ENCODE measurements at regions not wholly inside any gene's neighbourhood (a gene's known extent, or its start where the extent isn't known, plus 50 kb on each side); places are given as distances from the start of the nearest gene placed in this dataset.

DNA sequence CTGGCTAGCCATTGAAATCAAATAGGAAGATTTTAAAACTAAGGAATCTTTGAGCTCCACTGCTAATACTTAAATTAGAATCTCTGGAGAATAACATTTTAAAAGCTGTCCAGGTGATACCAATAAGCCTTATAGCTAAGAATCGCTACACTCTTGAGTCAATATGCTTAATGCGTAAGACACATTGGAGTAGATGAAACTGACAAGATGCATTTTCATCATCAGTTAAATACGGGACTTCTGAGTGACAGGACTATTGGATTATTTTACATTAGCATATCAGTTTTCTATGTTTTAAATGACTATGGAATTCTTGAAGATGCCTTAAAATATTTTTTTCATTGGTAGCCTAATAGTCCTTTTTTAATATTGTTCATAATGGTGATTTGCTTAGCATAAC is 80.2 kb downstream of the ATOH1 start:
- H3K79me2 ChIP-seq (ENCODE audit: insufficient read depth, low read length) = no peaks in the 10 kb centered on the region
- H3K36me3 Mint-ChIP-seq (ENCODE audit: low read depth, unreplicated experiment) = no peaks in the 10 kb centered on the region
- no peaks in the 10 kb centered on the region for H3K36me3 ChIP-seq (ENCODE audit: insufficient read depth, low read length)
- H3K4me2 ChIP-seq (ENCODE audit: low read length) = no peak overlapping the region
- TF ChIP-seq EZH2 (IDR thresholded peaks at IDR 0.05; ENCODE audit: insufficient read depth, low read length) = no peak
- TF ChIP-seq, protein P1, sequence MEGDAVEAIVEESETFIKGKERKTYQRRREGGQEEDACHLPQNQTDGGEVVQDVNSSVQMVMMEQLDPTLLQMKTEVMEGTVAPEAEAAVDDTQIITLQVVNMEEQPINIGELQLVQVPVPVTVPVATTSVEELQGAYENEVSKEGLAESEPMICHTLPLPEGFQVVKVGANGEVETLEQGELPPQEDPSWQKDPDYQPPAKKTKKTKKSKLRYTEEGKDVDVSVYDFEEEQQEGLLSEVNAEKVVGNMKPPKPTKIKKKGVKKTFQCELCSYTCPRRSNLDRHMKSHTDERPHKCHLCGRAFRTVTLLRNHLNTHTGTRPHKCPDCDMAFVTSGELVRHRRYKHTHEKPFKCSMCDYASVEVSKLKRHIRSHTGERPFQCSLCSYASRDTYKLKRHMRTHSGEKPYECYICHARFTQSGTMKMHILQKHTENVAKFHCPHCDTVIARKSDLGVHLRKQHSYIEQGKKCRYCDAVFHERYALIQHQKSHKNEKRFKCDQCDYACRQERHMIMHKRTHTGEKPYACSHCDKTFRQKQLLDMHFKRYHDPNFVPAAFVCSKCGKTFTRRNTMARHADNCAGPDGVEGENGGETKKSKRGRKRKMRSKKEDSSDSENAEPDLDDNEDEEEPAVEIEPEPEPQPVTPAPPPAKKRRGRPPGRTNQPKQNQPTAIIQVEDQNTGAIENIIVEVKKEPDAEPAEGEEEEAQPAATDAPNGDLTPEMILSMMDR (IDR thresholded peaks at IDR 0.05; ENCODE audit: insufficient read depth, low read depth, low read length) = no peak
- DNase-seq (ENCODE audit: low read depth) = no peak
- H2AFZ ChIP-seq (ENCODE audit: low read depth, low read length) = no peak overlapping the region
- no peaks in the 10 kb centered on the region for H4K20me1 ChIP-seq (ENCODE audit: insufficient read depth, low read length)
- no peak overlapping the region for H3K9ac ChIP-seq (ENCODE audit: low read length)
- H3K27ac Mint-ChIP-seq (ENCODE audit: unreplicated experiment) = no peak overlapping the region
- no peak overlapping the region for H3K4me3 ChIP-seq (ENCODE audit: insufficient read depth, low read depth, low read length)
- no peaks in the 10 kb centered on the region for H3K27me3 ChIP-seq (ENCODE audit: insufficient read depth, low read length)
- no peak for FAIRE-seq
- H3K27ac ChIP-seq (ENCODE audit: low read depth, low read length) = no peak overlapping the region
- no peaks in the 10 kb centered on the region for H3K4me1 ChIP-seq (ENCODE audit: insufficient read depth, low read length)
- no peaks in the 10 kb centered on the region for H3K4me1 Mint-ChIP-seq (ENCODE audit: low read depth, unreplicated experiment)
- no peak overlapping the region for H3K4me3 Mint-ChIP-seq (ENCODE audit: unreplicated experiment)
- H3K9me3 Mint-ChIP-seq (ENCODE audit: unreplicated experiment) = no peaks in the 10 kb centered on the region
- no peaks in the 10 kb centered on the region for H3K9me3 ChIP-seq (ENCODE audit: insufficient read depth, low read depth, low read length)
- no peaks in the 10 kb centered on the region for H3K27me3 Mint-ChIP-seq (ENCODE audit: low read depth, unreplicated experiment)

DNA sequence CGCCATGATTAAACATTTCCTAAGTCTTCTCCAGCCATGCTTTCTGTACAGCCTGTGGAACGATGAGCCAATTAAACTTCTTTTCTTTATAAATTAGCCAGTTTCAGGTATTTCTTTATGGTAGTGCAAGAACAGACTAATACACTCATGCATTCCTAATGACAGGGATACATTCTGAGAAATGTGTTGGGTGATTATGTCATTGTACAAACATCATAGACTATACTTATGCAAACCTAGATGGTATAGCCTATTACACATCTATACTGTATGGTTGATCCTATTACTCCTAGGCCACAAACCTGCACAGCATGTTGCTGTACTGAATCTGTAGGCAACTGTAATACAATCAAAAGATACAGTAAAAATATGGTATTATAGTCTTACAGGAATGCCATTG is 83.1 kb downstream of the ATOH1 start:
- Histone ChIP-seq H2AFZ (ENCODE audit: low read depth, low read length) (no peak overlapping the region), H4K20me1 (ENCODE audit: insufficient read depth, low read length) (no peaks in the 10 kb centered on the region), H3K9me3 (ENCODE audit: insufficient read depth, low read depth, low read length) (no peaks in the 10 kb centered on the region), H3K27ac (ENCODE audit: low read depth, low read length) (no peak overlapping the region), H3K36me3 (ENCODE audit: insufficient read depth, low read length) (no peaks in the 10 kb centered on the region), H3K4me3 (ENCODE audit: insufficient read depth, low read depth, low read length) (no peak overlapping the region), H3K4me2 (ENCODE audit: low read length) (no peak overlapping the region), H3K79me2 (ENCODE audit: insufficient read depth, low read length) (no peaks in the 10 kb centered on the region), H3K27me3 (ENCODE audit: insufficient read depth, low read length) (no peaks in the 10 kb centered on the region), H3K4me1 (ENCODE audit: insufficient read depth, low read length) (no peaks in the 10 kb centered on the region), H3K9ac (ENCODE audit: low read length) (no peak overlapping the region)
- Mint-ChIP-seq H3K4me3 (ENCODE audit: unreplicated experiment) (no peak overlapping the region), H3K9me3 (ENCODE audit: unreplicated experiment) (no peaks in the 10 kb centered on the region), H3K27ac (ENCODE audit: unreplicated experiment) (no peak overlapping the region), H3K4me1 (ENCODE audit: low read depth, unreplicated experiment) (no peaks in the 10 kb centered on the region), H3K27me3 (ENCODE audit: low read depth, unreplicated experiment) (no peaks in the 10 kb centered on the region), H3K36me3 (ENCODE audit: low read depth, unreplicated experiment) (no peaks in the 10 kb centered on the region)
- FAIRE-seq (no peak), DNase-seq (ENCODE audit: low read depth) (no peak)
- TF ChIP-seq, protein P1 (IDR thresholded peaks at IDR 0.05; ENCODE audit: insufficient read depth, low read depth, low read length) = no peak
- no peak for TF ChIP-seq EZH2 (IDR thresholded peaks at IDR 0.05; ENCODE audit: insufficient read depth, low read length)

DNA sequence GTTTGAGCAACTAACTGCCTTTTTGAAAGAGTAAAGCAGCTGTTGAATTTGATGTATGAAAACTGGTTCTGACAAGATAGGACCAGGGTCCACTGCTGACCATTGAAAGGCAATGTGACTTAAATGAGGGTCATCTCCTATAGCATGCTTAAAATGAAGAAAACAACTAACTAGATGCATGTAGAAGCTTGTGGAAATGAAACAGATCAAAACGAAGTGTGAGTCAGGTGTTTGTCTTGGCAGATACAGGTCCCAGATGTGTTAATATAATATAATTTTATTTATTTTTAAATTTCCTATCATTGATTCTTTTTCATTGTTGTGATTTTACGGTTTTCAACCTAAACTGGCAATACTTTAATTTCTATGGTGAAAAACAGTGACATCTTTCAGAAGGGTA is 83.6 kb downstream of the ATOH1 start:
- Histone ChIP-seq H3K27me3 (ENCODE audit: insufficient read depth, low read length) (no peaks in the 10 kb centered on the region), H3K79me2 (ENCODE audit: insufficient read depth, low read length) (no peaks in the 10 kb centered on the region), H3K4me1 (ENCODE audit: insufficient read depth, low read length) (no peaks in the 10 kb centered on the region), H3K27ac (ENCODE audit: low read depth, low read length) (no peak overlapping the region), H3K4me2 (ENCODE audit: low read length) (no peak overlapping the region), H4K20me1 (ENCODE audit: insufficient read depth, low read length) (no peaks in the 10 kb centered on the region), H3K9me3 (ENCODE audit: insufficient read depth, low read depth, low read length) (no peaks in the 10 kb centered on the region), H3K4me3 (ENCODE audit: insufficient read depth, low read depth, low read length) (no peak overlapping the region), H3K9ac (ENCODE audit: low read length) (no peak overlapping the region), H3K36me3 (ENCODE audit: insufficient read depth, low read length) (no peaks in the 10 kb centered on the region), H2AFZ (ENCODE audit: low read depth, low read length) (no peak overlapping the region)
- DNase-seq (ENCODE audit: low read depth) (no peak), FAIRE-seq (no peak)
- no peaks in the 10 kb centered on the region for H3K36me3 Mint-ChIP-seq (ENCODE audit: low read depth, unreplicated experiment)
- TF ChIP-seq EZH2 (IDR thresholded peaks at IDR 0.05; ENCODE audit: insufficient read depth, low read length) = no peak
- TF ChIP-seq, protein P1 (IDR thresholded peaks at IDR 0.05; ENCODE audit: insufficient read depth, low read depth, low read length) = no peak
- no peak overlapping the region for H3K27ac Mint-ChIP-seq (ENCODE audit: unreplicated experiment)
- H3K9me3 Mint-ChIP-seq (ENCODE audit: unreplicated experiment) = no peaks in the 10 kb centered on the region
- H3K4me1 Mint-ChIP-seq (ENCODE audit: low read depth, unreplicated experiment) = no peaks in the 10 kb centered on the region
- H3K4me3 Mint-ChIP-seq (ENCODE audit: unreplicated experiment) = no peak overlapping the region
- H3K27me3 Mint-ChIP-seq (ENCODE audit: low read depth, unreplicated experiment) = no peaks in the 10 kb centered on the region
